ENCODE measurements at regions not wholly inside any gene's neighbourhood (a gene's known extent, or its start where the extent isn't known, plus 50 kb on each side); places are given as distances from the start of the nearest gene placed in this dataset.
A peak's percentile ranks its signal among the peaks of the same experiment; 100 is the strongest.
"Not testable (repeated sequence)": the region's sequence is repeated elsewhere in the genome, so short reads cannot be mapped to it uniquely, and the experiment has no call there.

DNA sequence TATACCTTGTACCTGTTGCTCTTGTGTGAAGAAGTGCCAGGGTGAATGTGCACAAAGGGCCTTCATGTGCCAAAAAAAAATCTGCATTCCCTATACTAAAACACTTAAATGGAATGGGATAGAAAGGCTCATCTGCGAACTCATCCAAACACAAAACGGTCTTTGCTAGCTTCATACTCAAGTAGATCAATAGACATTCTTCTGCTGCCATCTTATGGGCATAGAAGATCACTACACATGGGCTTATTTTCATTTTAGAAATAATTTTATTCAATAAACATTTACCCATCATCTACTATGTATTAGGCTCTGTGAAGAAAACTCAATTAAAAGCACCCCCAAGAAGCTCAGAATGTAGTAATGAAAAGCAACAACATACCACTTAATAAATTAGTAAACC is 693.1 kb downstream of the CDY1 start:
- not testable (repeated sequence) for DNase-seq; H3K4me3 Mint-ChIP-seq (ENCODE audit: unreplicated experiment); H3K9me3 Mint-ChIP-seq (ENCODE audit: unreplicated experiment); H3K4me1 Mint-ChIP-seq (ENCODE audit: low read depth, unreplicated experiment); H3K36me3 Mint-ChIP-seq (ENCODE audit: unreplicated experiment); H3K27me3 Mint-ChIP-seq (ENCODE audit: unreplicated experiment); H3K27ac Mint-ChIP-seq (ENCODE audit: unreplicated experiment)
- TF ChIP-seq, protein P1, sequence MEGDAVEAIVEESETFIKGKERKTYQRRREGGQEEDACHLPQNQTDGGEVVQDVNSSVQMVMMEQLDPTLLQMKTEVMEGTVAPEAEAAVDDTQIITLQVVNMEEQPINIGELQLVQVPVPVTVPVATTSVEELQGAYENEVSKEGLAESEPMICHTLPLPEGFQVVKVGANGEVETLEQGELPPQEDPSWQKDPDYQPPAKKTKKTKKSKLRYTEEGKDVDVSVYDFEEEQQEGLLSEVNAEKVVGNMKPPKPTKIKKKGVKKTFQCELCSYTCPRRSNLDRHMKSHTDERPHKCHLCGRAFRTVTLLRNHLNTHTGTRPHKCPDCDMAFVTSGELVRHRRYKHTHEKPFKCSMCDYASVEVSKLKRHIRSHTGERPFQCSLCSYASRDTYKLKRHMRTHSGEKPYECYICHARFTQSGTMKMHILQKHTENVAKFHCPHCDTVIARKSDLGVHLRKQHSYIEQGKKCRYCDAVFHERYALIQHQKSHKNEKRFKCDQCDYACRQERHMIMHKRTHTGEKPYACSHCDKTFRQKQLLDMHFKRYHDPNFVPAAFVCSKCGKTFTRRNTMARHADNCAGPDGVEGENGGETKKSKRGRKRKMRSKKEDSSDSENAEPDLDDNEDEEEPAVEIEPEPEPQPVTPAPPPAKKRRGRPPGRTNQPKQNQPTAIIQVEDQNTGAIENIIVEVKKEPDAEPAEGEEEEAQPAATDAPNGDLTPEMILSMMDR (IDR thresholded peaks at IDR 0.05; ENCODE audit: partially characterized antibody, unreplicated experiment) = peak; percentile 24

DNA sequence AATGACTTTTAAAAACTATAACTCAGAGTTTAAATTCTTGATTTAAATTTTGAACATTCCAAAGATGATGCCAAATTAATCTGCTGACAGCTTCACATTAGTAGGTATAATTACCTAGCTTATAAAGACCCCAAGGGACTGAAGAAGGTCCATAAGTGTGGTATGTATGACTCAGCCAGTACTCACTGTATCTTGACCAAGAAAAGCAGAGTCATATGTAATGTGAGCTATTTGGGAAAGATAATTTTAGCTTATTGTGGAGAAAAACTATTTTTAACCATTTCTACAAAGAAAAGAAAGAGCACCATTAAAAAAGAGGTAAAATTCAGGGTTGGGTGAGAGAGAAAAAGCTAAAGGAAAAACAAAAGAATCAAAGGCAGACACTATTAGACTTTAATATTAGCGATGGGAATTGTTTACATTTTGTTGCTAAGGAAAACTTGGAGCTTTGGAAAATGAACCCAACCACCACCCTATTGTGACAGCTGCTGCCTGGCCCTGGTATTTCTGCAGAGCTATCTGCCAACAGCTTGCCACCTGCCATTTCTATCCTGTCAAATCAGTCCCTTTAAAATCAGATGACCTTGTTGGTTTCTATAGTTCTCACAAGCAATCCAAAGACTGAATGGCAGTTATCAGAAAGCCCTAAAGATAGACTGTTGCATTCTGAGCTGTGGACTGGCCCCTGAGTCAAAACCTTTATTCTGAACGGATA is 697.7 kb downstream of the CDY1 start:
- not testable (repeated sequence) for H3K9me3 Mint-ChIP-seq (ENCODE audit: unreplicated experiment); H3K4me3 Mint-ChIP-seq (ENCODE audit: unreplicated experiment); H3K4me1 Mint-ChIP-seq (ENCODE audit: low read depth, unreplicated experiment)

GRCh38 chrY:26322756-26323155 is 700.8 kb downstream of the CDY1 start:
- not testable (repeated sequence) for DNase-seq; H3K27ac Mint-ChIP-seq (ENCODE audit: unreplicated experiment); H3K36me3 Mint-ChIP-seq (ENCODE audit: unreplicated experiment); H3K9me3 Mint-ChIP-seq (ENCODE audit: unreplicated experiment); H3K4me1 Mint-ChIP-seq (ENCODE audit: low read depth, unreplicated experiment); H3K27me3 Mint-ChIP-seq (ENCODE audit: unreplicated experiment); H3K4me3 Mint-ChIP-seq (ENCODE audit: unreplicated experiment)

More for the DNA sequence above, 697.7 kb downstream of the CDY1 start:
- not testable (repeated sequence) for DNase-seq; H3K27me3 Mint-ChIP-seq (ENCODE audit: unreplicated experiment); H3K27ac Mint-ChIP-seq (ENCODE audit: unreplicated experiment); H3K36me3 Mint-ChIP-seq (ENCODE audit: unreplicated experiment)

- not testable (repeated sequence) for H3K36me3 Mint-ChIP-seq (ENCODE audit: unreplicated experiment); H3K27ac Mint-ChIP-seq (ENCODE audit: unreplicated experiment); H3K9me3 Mint-ChIP-seq (ENCODE audit: unreplicated experiment); H3K27me3 Mint-ChIP-seq (ENCODE audit: unreplicated experiment); H3K4me3 Mint-ChIP-seq (ENCODE audit: unreplicated experiment); H3K4me1 Mint-ChIP-seq (ENCODE audit: low read depth, unreplicated experiment); DNase-seq
These were observed 731.0 kb downstream of the CDY1 start for GRCh38 chrY:26352931-26353330.

DNA sequence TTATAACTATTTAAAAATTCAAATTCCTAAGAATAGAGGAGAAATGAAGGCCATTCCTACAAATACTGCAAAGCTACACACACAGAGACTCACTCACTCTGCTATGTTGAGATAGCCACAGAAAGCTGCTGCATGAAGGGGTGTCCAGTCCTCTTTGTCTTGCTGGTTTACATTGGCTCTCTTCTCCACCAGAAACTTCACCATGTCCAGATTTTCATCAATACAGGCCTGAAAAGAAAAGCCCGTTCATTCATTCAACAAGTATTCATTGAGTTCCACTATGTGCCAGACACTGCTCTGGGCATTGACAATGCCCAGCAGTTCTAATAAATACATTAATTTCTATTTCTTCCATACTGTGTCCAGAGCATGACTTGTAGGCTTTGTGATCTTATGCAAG is 732.3 kb downstream of the CDY1 start:
- Mint-ChIP-seq H3K9me3 (ENCODE audit: unreplicated experiment) (no peaks in the 10 kb centered on the region), H3K27ac (ENCODE audit: unreplicated experiment) (no peak overlapping the region), H3K36me3 (ENCODE audit: unreplicated experiment) (no peaks in the 10 kb centered on the region), H3K4me3 (ENCODE audit: unreplicated experiment) (no peak overlapping the region), H3K27me3 (ENCODE audit: unreplicated experiment) (peaks cover 3% of the 10 kb centered on the region), H3K4me1 (ENCODE audit: low read depth, unreplicated experiment) (no peaks in the 10 kb centered on the region)
- TF ChIP-seq, protein P1 (IDR thresholded peaks at IDR 0.05; ENCODE audit: partially characterized antibody, unreplicated experiment) = no peak
- DNase-seq = no peak

GRCh38 chrY:26359869-26360268 is 738.0 kb downstream of the CDY1 start:
- H3K4me3 Mint-ChIP-seq (ENCODE audit: unreplicated experiment); H3K27ac Mint-ChIP-seq (ENCODE audit: unreplicated experiment); H3K27me3 Mint-ChIP-seq (ENCODE audit: unreplicated experiment); H3K36me3 Mint-ChIP-seq (ENCODE audit: unreplicated experiment); H3K4me1 Mint-ChIP-seq (ENCODE audit: low read depth, unreplicated experiment); H3K9me3 Mint-ChIP-seq (ENCODE audit: unreplicated experiment); DNase-seq: not testable (repeated sequence)

DNA sequence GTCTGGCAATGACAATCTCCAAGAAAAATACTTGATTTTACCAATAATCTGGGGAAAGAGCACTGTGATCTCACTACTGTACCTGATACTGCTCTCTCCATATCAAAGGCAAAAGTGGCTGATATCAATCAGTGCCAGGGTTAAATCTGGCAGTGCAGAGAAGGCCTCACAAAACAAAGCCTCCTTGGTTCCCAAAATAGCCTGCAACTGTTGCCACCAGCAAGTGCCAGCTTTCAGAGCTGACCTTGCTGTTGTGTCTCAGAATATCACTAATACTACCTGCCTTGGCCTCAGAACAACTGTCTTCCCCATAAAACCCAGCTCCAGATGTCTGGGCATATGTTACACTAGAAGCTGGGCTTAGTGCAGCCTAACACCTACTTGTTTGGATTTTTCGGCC is 738.6 kb downstream of the CDY1 start:
- H3K4me3 Mint-ChIP-seq (ENCODE audit: unreplicated experiment); H3K4me1 Mint-ChIP-seq (ENCODE audit: low read depth, unreplicated experiment); H3K27ac Mint-ChIP-seq (ENCODE audit: unreplicated experiment); H3K36me3 Mint-ChIP-seq (ENCODE audit: unreplicated experiment); H3K9me3 Mint-ChIP-seq (ENCODE audit: unreplicated experiment); DNase-seq; H3K27me3 Mint-ChIP-seq (ENCODE audit: unreplicated experiment): not testable (repeated sequence)

GRCh38 chrY:26363442-26363841 is 741.5 kb downstream of the CDY1 start:
- not testable (repeated sequence) for H3K4me3 Mint-ChIP-seq (ENCODE audit: unreplicated experiment); H3K4me1 Mint-ChIP-seq (ENCODE audit: low read depth, unreplicated experiment); H3K27me3 Mint-ChIP-seq (ENCODE audit: unreplicated experiment); H3K27ac Mint-ChIP-seq (ENCODE audit: unreplicated experiment); H3K36me3 Mint-ChIP-seq (ENCODE audit: unreplicated experiment); DNase-seq; H3K9me3 Mint-ChIP-seq (ENCODE audit: unreplicated experiment)

DNA sequence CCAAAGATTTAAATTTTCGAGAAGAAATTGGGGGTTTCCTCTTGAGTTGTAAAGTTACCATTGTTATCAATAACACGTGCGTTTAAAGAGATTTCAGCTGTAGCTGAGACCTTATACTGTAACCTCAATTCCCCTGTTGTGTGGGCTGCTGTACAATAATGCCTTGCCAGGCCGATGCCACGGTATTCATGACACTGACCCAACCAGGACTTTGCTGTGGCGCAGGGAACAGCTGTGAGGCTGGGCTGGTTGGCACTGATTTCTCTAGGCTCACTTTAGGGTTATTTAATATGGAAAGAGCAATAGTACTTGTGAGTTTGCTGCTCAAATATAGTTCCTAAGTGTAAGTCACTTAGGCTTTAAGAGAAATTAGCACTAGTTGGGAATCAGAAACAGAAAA is 744.2 kb downstream of the CDY1 start:
- not testable (repeated sequence) for H3K4me3 Mint-ChIP-seq (ENCODE audit: unreplicated experiment); H3K9me3 Mint-ChIP-seq (ENCODE audit: unreplicated experiment); H3K27ac Mint-ChIP-seq (ENCODE audit: unreplicated experiment); DNase-seq; H3K27me3 Mint-ChIP-seq (ENCODE audit: unreplicated experiment); H3K36me3 Mint-ChIP-seq (ENCODE audit: unreplicated experiment); H3K4me1 Mint-ChIP-seq (ENCODE audit: low read depth, unreplicated experiment)

DNA sequence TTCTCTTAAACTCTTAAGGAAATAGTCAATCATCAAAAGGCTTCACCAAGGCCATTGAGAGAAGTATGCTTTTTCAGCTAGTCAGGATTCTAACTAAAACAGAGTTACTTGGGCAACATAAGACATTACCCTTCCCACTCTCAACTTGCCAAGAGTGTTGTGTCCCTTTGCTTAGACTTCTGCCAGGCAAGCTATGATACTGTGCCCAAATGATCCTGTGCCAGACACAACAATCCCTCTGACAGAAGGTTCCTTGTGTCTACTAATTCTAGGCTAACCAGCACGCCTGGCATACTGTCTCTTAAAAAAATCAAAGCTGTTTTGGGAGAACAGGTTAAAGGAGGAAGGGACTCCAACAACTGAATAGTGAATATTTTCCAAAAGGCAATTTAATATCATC is 750.6 kb downstream of the CDY1 start:
- not testable (repeated sequence) for H3K36me3 Mint-ChIP-seq (ENCODE audit: unreplicated experiment); H3K9me3 Mint-ChIP-seq (ENCODE audit: unreplicated experiment); H3K27me3 Mint-ChIP-seq (ENCODE audit: unreplicated experiment); H3K4me1 Mint-ChIP-seq (ENCODE audit: low read depth, unreplicated experiment); H3K27ac Mint-ChIP-seq (ENCODE audit: unreplicated experiment); DNase-seq; H3K4me3 Mint-ChIP-seq (ENCODE audit: unreplicated experiment)
